Transverse colon (tissue), 3 donors: ENCODE measurements at regions not wholly inside any gene's neighbourhood (a gene's known extent, or its start where the extent isn't known, plus 50 kb on each side); places are given as distances from the start of the nearest gene placed in this dataset.

Source experiments
- CTCF ChIP-seq, 5 experiments: fragments of 200-600 bp in 3 of 5; fragments of 450-650 bp in 2 of 5; sonication (generic) in 3 of 5; IDR thresholded peaks; 1 replicate in 2 of 5; 2 replicates in 3 of 5; pipeline ENCODE4 v1.5.1; 2016 to 2017; ENCODE audit warnings: antibody characterized with exemption in 5 of 5, inconsistent platforms in 3 of 5, mild to moderate bottlenecking in 2 of 5, moderate library complexity in 1 of 5
- EP300 ChIP-seq: sonication (generic); formaldehyde crosslinking; IDR thresholded peaks from one replicate; pipeline ENCODE4 v1.6.1; 2017; ENCODE audit warnings: antibody characterized with exemption, low read depth
- POLR2A ChIP-seq: fragments of 450-650 bp; IDR thresholded peaks from one replicate; pipeline ENCODE4 v1.6.1; 2016; ENCODE audit warnings: antibody characterized with exemption, mild to moderate bottlenecking, moderate library complexity

DNA sequence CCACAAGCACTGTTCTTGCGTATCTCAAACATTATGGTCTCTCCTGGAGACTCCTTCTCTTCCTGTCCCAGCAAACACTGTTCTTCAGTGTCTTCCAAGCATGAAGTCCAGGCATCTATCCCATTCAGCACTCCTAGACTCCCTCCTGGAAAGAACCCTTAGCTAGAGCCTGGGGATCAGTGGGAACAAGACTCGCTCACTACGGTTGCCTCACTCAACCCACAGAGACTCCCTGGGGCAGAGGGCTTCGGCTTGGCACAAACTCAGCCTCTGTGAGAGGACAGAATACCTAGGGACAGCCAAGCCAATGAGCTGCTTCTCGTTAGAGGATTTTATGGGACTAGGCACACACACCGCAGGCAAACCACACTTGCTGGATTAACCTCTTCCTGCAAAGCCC is 86.5 kb upstream of the IPO9 start:
- TF ChIP-seq EP300 (no peak), POLR2A (no peak), CTCF (IDR thresholded peaks at IDR 0.05) (no peak)
